Loucy (cell line): ENCODE measurements at regions not wholly inside any gene's neighbourhood (a gene's known extent, or its start where the extent isn't known, plus 50 kb on each side); places are given as distances from the start of the nearest gene placed in this dataset.

Source experiments
- H2AFZ ChIP-seq: fragments of 200-600 bp; sonication (generic); 2 replicates; pipeline ENCODE4 v1.6.0; 2016; ENCODE audit warnings: antibody characterized with exemption, mild to moderate bottlenecking, low read length, moderate library complexity
- H3F3A ChIP-seq: fragments of 200-600 bp; 2 replicates; pipeline ENCODE4 v1.6.0; 2016; ENCODE audit warnings: antibody characterized with exemption, low read depth, mild to moderate bottlenecking
- H3K27me3 ChIP-seq: fragments of 200-600 bp; sonication (generic); 2 replicates; pipeline ENCODE4 v1.6.1; 2014; ENCODE audit warnings: low read length, mild to moderate bottlenecking; ENCODE audit not compliant: insufficient read depth, poor library complexity, severe bottlenecking
- H3K36me3 ChIP-seq: fragments of 200-600 bp; sonication (generic); 2 replicates; pipeline ENCODE4 v1.6.1; 2016; ENCODE audit warnings: low read length; ENCODE audit not compliant: insufficient read depth
- H3K4me1 ChIP-seq: fragments of 200-600 bp; sonication (generic); 2 replicates; pipeline ENCODE4 v1.5.1; 2014; ENCODE audit warnings: low read length, mild to moderate bottlenecking; ENCODE audit not compliant: insufficient read depth, poor library complexity, severe bottlenecking
- H3K4me2 ChIP-seq: fragments of 200-600 bp; sonication (generic); 2 replicates; pipeline ENCODE4 v1.6.0; 2014; ENCODE audit warnings: antibody characterized with exemption, low read length, low read depth, mild to moderate bottlenecking; ENCODE audit not compliant: poor library complexity, severe bottlenecking
- H3K4me3 ChIP-seq: fragments of 200-600 bp; sonication (generic); 2 replicates; pipeline ENCODE4 v1.5.1; 2014; ENCODE audit warnings: low read length, mild to moderate bottlenecking, mixed read lengths; ENCODE audit not compliant: poor library complexity, severe bottlenecking
- H3K79me2 ChIP-seq: fragments of 200-600 bp; sonication (generic); 2 replicates; pipeline ENCODE4 v1.6.1; 2014; ENCODE audit warnings: low read length; ENCODE audit not compliant: insufficient read depth
- H3K9ac ChIP-seq: fragments of 200-600 bp; sonication (generic); 2 replicates; pipeline ENCODE4 v1.6.0; 2014; ENCODE audit warnings: mild to moderate bottlenecking, low read depth, low read length, moderate library complexity; ENCODE audit not compliant: poor library complexity, severe bottlenecking
- H3K9me2 ChIP-seq: fragments of 200-600 bp; sonication (generic); replicated peaks from 2 replicates; pipeline ENCODE4 v1.6.1; 2016; ENCODE audit warnings: low read depth, low read length, mixed read lengths
- H3K9me3 ChIP-seq: fragments of 200-600 bp; sonication (generic); 2 replicates; pipeline ENCODE4 v1.6.1; 2014; ENCODE audit warnings: mild to moderate bottlenecking, antibody characterized with exemption, low read length, low read depth; ENCODE audit not compliant: insufficient read depth
- H4K20me1 ChIP-seq: fragments of 200-600 bp; sonication (generic); 2 replicates; pipeline ENCODE4 v1.6.0; 2014; ENCODE audit warnings: antibody characterized with exemption, low read length, mild to moderate bottlenecking; ENCODE audit not compliant: insufficient read depth, poor library complexity, severe bottlenecking
- CTCF ChIP-seq: fragments of 200-600 bp; sonication (generic); conservative IDR thresholded peaks from 2 replicates; pipeline ENCODE4 v1.5.1; 2014; ENCODE audit warnings: mild to moderate bottlenecking, antibody characterized with exemption, low read length
- EZH2phosphoT487 ChIP-seq: fragments of 200-600 bp; IDR thresholded peaks from 2 replicates; pipeline ENCODE4 v1.6.1; 2018; ENCODE audit warnings: antibody characterized with exemption, mild to moderate bottlenecking, moderate library complexity, borderline replicate concordance

DNA sequence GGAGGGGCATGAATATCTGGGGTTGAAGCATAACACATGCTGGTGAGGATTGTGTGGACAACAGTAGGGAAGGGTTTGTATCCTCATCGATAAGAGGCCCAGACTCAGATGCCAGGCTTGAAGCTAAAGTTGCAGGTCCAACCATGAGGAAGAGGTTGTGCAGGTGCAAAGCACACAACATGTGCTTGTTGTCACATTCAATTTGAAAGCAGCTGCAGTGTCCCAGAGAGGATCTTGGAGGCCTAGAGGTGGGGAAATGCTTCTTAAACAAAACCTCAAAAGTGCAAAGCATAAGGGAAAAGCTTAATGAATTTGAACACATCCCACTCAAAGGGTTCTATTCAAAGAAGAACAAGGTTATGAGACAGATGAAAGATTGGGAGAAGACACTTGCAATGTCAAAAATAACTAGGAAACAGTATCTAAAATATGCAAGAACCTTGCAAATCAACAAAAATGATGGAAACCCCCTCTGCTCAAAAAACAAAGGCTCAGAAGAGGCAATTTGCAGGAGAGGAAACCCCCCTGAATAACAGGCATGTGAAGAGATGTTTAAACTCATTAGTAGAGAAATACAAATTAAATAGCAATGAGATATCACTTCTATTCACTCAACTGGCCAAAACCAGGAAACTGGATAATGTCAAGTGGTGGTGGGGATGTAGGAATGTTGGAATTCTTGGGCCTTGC, 187.1 kb downstream of the KATNAL1 start:
- Histone ChIP-seq H3K9me2 (no peaks in the 10 kb centered on the region), H2AFZ (no peak overlapping the region), H3K4me3 (peak overlapping the region; percentile 68), H3K9ac (peak overlapping the region; percentile 71), H3K36me3 (no peaks in the 10 kb centered on the region), H3K79me2 (no peaks in the 10 kb centered on the region), H3K9me3 (no peaks in the 10 kb centered on the region), H3K27me3 (no peaks in the 10 kb centered on the region), H3F3A (peaks cover 13% of the 10 kb centered on the region), H4K20me1 (no peaks in the 10 kb centered on the region), H3K4me2 (peak overlapping the region; percentile 95), H3K4me1 (peaks cover 60% of the 10 kb centered on the region)
- TF ChIP-seq EZH2phosphoT487 (no peak), CTCF (no peak)

GRCh38 chr13:30119476-30119875, 187.9 kb downstream of the KATNAL1 start:
- no peaks in the 10 kb centered on the region for H3K9me2 ChIP-seq
- H3F3A ChIP-seq = peaks cover 13% of the 10 kb centered on the region
- no peaks in the 10 kb centered on the region for H3K27me3 ChIP-seq
- no peaks in the 10 kb centered on the region for H3K79me2 ChIP-seq
- H3K36me3 ChIP-seq = no peaks in the 10 kb centered on the region
- TF ChIP-seq EZH2phosphoT487 = no peak
- TF ChIP-seq CTCF = no peak
- H3K9ac ChIP-seq = peak overlapping the region; percentile 71
- peak overlapping the region; percentile 95 for H3K4me2 ChIP-seq
- H4K20me1 ChIP-seq = no peaks in the 10 kb centered on the region
- H3K9me3 ChIP-seq = no peaks in the 10 kb centered on the region
- peaks cover 60% of the 10 kb centered on the region for H3K4me1 ChIP-seq
- H3K4me3 ChIP-seq = peak overlapping the region; percentile 68
- no peak overlapping the region for H2AFZ ChIP-seq

- Histone ChIP-seq H3K9me2 (no peaks in the 10 kb centered on the region), H3K4me3 (no peak overlapping the region), H3K4me1 (peaks cover 44% of the 10 kb centered on the region), H3K36me3 (no peaks in the 10 kb centered on the region), H4K20me1 (no peaks in the 10 kb centered on the region), H2AFZ (no peak overlapping the region), H3K4me2 (no peak overlapping the region), H3K27me3 (no peaks in the 10 kb centered on the region), H3K79me2 (no peaks in the 10 kb centered on the region), H3K9me3 (no peaks in the 10 kb centered on the region), H3F3A (peaks cover 8% of the 10 kb centered on the region), H3K9ac (no peak overlapping the region)
- no peak for TF ChIP-seq CTCF
- TF ChIP-seq EZH2phosphoT487 = no peak
These were observed 191.0 kb downstream of the KATNAL1 start for GRCh38 chr13:30116379-30116778.
